HG03520 (cell line): ENCODE measurements at regions not wholly inside any gene's neighbourhood (a gene's known extent, or its start where the extent isn't known, plus 50 kb on each side); places are given as distances from the start of the nearest gene placed in this dataset.

Experiments
- ATAC-seq: cut with Tn5 transposase; IDR thresholded peaks from one replicate; pipeline ENCODE4 v1.9.1; 2021; ENCODE audit warnings: mild to moderate bottlenecking, moderate library complexity; ENCODE audit not compliant: unreplicated experiment

DNA sequence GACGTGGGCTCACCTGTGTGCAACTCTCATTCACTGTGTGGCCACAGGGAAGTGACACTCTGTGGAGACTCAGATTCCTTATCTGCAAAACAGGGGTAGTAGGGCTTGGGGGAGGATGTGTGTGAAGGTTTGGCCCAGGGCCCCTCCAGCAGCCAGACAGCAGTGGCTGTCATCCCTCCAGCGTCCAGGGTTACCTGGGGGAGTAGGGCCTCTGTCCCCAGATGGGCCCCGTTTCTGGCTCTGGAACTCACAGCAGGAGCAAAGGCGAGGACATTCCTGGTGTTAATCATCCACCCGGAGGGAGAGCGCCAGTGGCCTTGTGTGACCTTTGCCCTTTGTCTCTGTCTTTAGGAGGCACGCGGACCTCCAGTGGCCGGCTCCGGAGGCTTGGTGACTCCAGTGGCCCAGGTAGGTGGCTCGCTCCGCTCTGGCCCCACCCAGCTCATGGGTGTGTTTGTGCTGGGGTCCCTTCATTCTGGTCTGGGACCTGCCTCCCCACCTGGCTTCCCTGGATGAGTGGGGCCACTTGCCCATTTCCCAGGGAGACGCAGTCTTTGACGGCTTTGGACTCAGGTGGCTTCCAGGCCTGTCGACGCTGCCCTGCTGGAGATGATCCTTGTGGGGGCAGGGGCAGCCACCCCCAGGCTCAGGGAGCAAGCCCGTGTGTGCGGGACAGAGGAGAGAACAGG lies 166.2 kb downstream of the SEC14L1 start:
- no peak for ATAC-seq

- no peak for ATAC-seq
These were observed 166.9 kb downstream of the SEC14L1 start for GRCh38 chr17:77307479-77308198.

GRCh38 chr17:77308861-77309726 lies 168.3 kb downstream of the SEC14L1 start:
- ATAC-seq: no peak

GRCh38 chr17:77310336-77310735 lies 169.6 kb downstream of the SEC14L1 start:
- no peak for ATAC-seq

DNA sequence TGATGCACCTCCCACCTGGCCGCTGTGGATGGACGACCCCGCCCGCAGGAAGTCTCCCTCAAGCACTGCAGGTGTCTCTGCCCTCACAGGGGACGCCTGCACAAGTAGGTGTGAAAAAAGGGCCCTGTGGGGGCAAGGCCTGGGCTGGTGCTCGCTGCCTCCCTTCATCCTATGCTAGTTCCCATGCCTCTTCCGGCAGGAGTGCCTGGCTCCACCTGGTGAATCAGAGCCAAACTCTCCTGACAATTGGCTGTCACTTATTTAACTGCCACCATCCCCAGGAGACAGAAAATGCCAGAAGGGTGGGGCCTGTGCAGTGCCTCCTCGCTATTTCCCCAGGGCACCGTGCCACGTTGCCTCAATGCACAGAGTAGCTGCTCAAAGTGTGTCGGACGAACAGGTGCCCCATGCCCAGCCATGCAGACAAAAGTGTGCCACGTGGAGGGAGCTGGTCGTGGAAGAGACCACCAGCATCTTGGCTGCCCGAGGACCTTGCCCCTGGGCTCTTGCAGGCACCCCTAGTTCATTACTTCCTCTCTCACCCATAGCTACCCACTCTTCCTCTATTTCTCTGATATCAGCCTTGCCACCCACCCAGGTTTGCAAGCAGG lies 170.7 kb downstream of the SEC14L1 start:
- ATAC-seq: no peak

GRCh38 chr17:77312061-77312701 lies 171.4 kb downstream of the SEC14L1 start:
- no peak for ATAC-seq

DNA sequence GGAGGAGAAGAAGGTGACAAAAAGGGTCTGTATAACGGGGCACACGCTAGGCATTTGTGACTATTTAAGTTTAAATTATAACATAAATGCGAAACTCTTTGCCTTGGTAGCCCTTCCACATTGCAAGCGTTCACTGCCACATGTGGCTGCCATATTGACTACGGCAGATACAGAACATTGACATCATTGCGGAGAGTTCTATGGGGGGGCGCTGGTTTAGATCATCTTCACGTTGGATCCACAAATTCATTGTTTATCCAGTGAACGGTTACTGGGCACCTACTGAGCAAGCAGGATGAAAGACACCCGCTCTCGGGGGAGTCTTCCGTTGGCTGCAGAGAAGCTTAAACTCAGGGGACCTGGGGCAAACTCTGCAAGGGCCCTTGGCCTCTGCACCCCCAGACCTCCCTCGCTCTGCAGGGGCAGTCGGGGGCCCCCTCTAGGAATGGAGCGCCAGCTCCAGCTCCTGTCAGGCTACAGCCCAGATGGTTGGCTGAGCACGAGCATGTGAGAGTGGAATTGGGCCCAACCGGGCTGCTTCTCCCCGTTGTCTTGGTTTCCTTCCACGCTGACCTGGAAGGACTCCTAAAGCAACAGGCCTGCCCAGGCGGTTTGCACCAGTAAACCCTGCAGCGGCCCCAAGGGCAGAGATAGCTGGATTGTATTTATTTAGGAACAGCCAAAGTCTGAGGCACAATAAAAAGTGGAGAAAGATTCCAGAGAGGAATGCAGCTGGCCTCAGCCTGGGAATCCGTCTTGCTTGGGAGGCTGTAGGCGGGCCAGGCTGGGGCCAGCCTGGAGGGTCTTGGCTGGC lies 172.2 kb downstream of the SEC14L1 start:
- ATAC-seq: no peak

GRCh38 chr17:77313831-77314230 lies 173.1 kb downstream of the SEC14L1 start:
- no peak for ATAC-seq

- no peak for ATAC-seq
These were observed 173.8 kb downstream of the SEC14L1 start for GRCh38 chr17:77314601-77315000.

DNA sequence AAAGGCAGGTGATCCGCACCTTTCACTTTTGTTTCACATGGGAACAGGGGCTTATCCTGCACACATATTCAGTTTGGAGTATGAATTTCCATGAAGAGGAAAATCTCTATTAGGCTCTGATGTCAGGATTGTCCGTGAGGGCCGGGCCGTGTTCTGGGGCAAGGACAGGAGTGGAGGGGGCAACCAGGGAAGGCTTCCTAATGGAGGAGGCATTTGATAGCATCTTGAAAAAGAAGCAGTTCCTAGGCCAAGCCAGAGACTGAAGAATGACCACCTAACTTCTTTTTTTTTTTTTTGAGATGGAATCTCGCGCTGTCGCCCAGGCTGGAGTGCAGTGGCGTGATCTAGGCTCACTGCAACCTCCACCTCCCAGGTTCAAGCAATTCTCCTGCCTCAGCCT lies 174.2 kb downstream of the SEC14L1 start:
- no peak for ATAC-seq

- no peak for ATAC-seq
These were observed 174.9 kb downstream of the SEC14L1 start for GRCh38 chr17:77315551-77316190.

- no peak for ATAC-seq
These were observed 175.4 kb downstream of the SEC14L1 start for GRCh38 chr17:77316191-77316641.

GRCh38 chr17:77316651-77317050 lies 175.9 kb downstream of the SEC14L1 start:
- ATAC-seq: no peak

DNA sequence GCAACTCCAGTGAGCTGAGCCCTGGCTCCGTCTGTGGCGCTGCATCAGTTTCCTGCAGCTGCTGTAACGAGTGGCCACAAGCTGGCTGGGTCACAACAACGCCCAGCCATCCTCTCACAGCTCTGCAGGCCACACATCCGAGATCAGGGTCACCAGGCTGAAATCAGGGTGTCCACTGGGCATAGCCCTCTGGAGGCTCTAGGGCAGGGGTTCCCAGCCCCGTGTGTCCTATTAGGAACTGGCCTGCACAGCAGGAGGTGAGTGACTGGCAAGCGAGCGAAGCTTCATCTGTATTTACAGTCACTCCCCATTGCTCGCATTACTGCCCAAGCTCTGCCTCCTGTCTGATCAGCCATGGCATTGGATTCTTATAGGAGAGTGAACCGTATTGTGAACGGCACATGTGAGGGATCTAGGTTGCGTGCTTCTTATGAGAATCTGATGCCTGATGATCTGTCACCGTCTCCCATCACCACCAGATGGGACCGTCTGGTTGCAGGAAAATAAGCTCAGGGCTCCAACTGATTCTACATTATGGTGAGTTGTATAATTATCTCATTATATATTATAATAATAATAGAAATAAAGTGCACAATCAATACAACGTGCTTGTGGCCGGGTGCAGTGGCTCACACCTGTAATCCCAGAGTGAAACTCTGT lies 176.5 kb downstream of the SEC14L1 start:
- no peak for ATAC-seq

- ATAC-seq: no peak
These were observed 177.3 kb downstream of the SEC14L1 start for GRCh38 chr17:77318021-77318420.

DNA sequence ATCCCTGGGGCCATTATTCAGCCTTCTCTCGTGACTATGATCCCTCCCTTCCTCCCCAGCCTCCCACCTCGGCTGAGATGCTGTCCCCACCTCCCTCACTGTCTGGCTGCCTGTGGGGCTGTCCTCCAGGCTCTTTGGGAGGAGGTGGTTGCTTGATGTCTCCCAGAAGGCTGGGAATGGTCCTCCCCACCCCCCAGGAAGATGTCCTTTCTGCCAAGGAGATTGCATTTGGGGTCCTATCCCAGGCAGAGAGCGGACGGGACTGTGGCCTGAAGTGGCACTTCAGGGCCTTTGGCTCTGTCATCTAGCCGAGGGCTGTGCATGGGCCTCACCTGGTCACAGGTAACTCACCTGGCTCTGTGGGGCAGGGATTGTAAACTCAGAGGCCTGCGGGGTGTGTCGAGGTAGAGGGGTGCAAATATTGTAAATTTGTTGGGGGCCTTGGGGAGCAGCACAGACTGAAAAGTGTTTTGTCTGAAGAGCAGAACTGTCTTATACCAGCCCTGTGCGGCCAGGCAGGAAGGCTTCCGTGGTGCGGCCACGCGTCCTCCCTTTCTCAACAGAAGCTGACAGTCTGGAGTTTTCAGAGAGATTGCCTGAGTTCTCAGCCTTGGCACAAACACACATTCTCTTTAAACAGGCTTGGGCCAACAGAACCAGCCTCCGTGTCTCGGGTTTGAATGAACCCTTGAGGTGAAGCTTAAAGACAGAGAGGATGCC lies 177.9 kb downstream of the SEC14L1 start:
- ATAC-seq: no peak

- ATAC-seq: no peak
These were observed 178.7 kb downstream of the SEC14L1 start for GRCh38 chr17:77319211-77320043.
